Loucy (cell line): ENCODE measurements at regions not wholly inside any gene's neighbourhood (a gene's known extent, or its start where the extent isn't known, plus 50 kb on each side); places are given as distances from the start of the nearest gene placed in this dataset.

Source experiments
- H2AFZ ChIP-seq: fragments of 200-600 bp; sonication (generic); 2 replicates; pipeline ENCODE4 v1.6.0; 2016; ENCODE audit warnings: antibody characterized with exemption, mild to moderate bottlenecking, low read length, moderate library complexity
- H3F3A ChIP-seq: fragments of 200-600 bp; 2 replicates; pipeline ENCODE4 v1.6.0; 2016; ENCODE audit warnings: antibody characterized with exemption, low read depth, mild to moderate bottlenecking
- H3K27me3 ChIP-seq: fragments of 200-600 bp; sonication (generic); 2 replicates; pipeline ENCODE4 v1.6.1; 2014; ENCODE audit warnings: low read length, mild to moderate bottlenecking; ENCODE audit not compliant: insufficient read depth, poor library complexity, severe bottlenecking
- H3K36me3 ChIP-seq: fragments of 200-600 bp; sonication (generic); 2 replicates; pipeline ENCODE4 v1.6.1; 2016; ENCODE audit warnings: low read length; ENCODE audit not compliant: insufficient read depth
- H3K4me1 ChIP-seq: fragments of 200-600 bp; sonication (generic); 2 replicates; pipeline ENCODE4 v1.5.1; 2014; ENCODE audit warnings: low read length, mild to moderate bottlenecking; ENCODE audit not compliant: insufficient read depth, poor library complexity, severe bottlenecking
- H3K4me2 ChIP-seq: fragments of 200-600 bp; sonication (generic); 2 replicates; pipeline ENCODE4 v1.6.0; 2014; ENCODE audit warnings: antibody characterized with exemption, low read length, low read depth, mild to moderate bottlenecking; ENCODE audit not compliant: poor library complexity, severe bottlenecking
- H3K4me3 ChIP-seq: fragments of 200-600 bp; sonication (generic); 2 replicates; pipeline ENCODE4 v1.5.1; 2014; ENCODE audit warnings: low read length, mild to moderate bottlenecking, mixed read lengths; ENCODE audit not compliant: poor library complexity, severe bottlenecking
- H3K79me2 ChIP-seq: fragments of 200-600 bp; sonication (generic); 2 replicates; pipeline ENCODE4 v1.6.1; 2014; ENCODE audit warnings: low read length; ENCODE audit not compliant: insufficient read depth
- H3K9ac ChIP-seq: fragments of 200-600 bp; sonication (generic); 2 replicates; pipeline ENCODE4 v1.6.0; 2014; ENCODE audit warnings: mild to moderate bottlenecking, low read depth, low read length, moderate library complexity; ENCODE audit not compliant: poor library complexity, severe bottlenecking
- H3K9me2 ChIP-seq: fragments of 200-600 bp; sonication (generic); replicated peaks from 2 replicates; pipeline ENCODE4 v1.6.1; 2016; ENCODE audit warnings: low read depth, low read length, mixed read lengths
- H3K9me3 ChIP-seq: fragments of 200-600 bp; sonication (generic); 2 replicates; pipeline ENCODE4 v1.6.1; 2014; ENCODE audit warnings: mild to moderate bottlenecking, antibody characterized with exemption, low read length, low read depth; ENCODE audit not compliant: insufficient read depth
- H4K20me1 ChIP-seq: fragments of 200-600 bp; sonication (generic); 2 replicates; pipeline ENCODE4 v1.6.0; 2014; ENCODE audit warnings: antibody characterized with exemption, low read length, mild to moderate bottlenecking; ENCODE audit not compliant: insufficient read depth, poor library complexity, severe bottlenecking
- EZH2phosphoT487 ChIP-seq: fragments of 200-600 bp; IDR thresholded peaks from 2 replicates; pipeline ENCODE4 v1.6.1; 2018; ENCODE audit warnings: antibody characterized with exemption, mild to moderate bottlenecking, moderate library complexity, borderline replicate concordance
- TF ChIP-seq, protein P1 (sequence below): fragments of 200-600 bp; sonication (generic); conservative IDR thresholded peaks from 2 replicates; pipeline ENCODE4 v1.5.1; 2014; ENCODE audit warnings: mild to moderate bottlenecking, antibody characterized with exemption, low read length

DNA sequence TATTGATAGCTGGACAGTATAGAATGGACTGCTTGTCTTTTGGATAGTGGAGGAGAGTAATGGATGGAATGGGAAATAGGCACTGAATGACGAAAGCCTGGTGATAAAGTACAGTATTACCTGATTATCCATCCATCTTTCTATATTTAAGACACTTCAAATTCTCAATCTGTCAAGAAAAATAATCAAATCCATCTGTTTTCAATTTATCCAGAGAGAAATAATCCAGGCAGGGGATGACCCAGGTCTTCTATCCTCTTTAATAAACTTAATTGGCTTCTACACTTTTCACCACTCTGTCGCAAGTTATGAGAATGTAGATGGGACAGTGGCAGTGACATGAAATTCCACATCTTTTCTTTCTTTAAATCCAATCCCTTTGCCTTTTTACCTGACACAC is 420.3 kb upstream of the PDZRN3 start:
- H3K27me3 ChIP-seq: no peaks in the 10 kb centered on the region

DNA sequence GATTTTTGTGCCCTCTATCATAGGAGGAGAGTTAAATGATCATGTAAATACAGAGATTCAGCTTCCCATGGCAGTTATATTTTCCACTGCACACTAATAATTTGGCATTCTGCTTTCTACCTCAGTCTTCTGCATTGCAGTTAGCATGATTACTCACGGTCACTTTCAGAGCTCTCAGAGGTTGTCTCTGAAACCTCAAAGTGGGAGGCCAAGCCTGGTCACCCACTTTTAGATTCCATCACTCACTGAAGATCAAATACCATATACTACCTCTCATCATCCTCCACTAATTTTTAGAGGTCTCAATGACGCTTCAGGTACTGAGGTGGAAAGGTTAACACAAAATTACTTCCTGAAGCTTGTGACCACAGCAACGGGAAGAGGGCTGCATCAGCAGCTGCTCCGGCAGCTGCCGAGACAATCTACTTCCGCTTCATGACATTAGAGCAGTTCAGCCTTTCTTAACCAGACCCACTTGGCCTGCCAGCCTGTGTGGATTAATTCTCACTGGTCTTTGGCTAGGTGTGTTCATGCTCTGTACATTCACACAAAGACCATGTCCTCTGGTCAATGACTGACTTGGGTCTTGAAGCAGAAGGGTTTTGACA is 416.4 kb upstream of the PDZRN3 start:
- H4K20me1 ChIP-seq: no peaks in the 10 kb centered on the region
- H3K79me2 ChIP-seq: no peaks in the 10 kb centered on the region
- no peak overlapping the region for H3K9ac ChIP-seq
- no peak overlapping the region for H3K4me3 ChIP-seq
- H3K4me2 ChIP-seq: no peak overlapping the region
- H3K9me2 ChIP-seq: no peaks in the 10 kb centered on the region
- no peak overlapping the region for H2AFZ ChIP-seq
- no peaks in the 10 kb centered on the region for H3K4me1 ChIP-seq
- no peaks in the 10 kb centered on the region for H3K9me3 ChIP-seq
- no peaks in the 10 kb centered on the region for H3K27me3 ChIP-seq
- H3F3A ChIP-seq: no peaks in the 10 kb centered on the region
- H3K36me3 ChIP-seq: no peaks in the 10 kb centered on the region
- TF ChIP-seq EZH2phosphoT487: no peak
- TF ChIP-seq, protein P1, sequence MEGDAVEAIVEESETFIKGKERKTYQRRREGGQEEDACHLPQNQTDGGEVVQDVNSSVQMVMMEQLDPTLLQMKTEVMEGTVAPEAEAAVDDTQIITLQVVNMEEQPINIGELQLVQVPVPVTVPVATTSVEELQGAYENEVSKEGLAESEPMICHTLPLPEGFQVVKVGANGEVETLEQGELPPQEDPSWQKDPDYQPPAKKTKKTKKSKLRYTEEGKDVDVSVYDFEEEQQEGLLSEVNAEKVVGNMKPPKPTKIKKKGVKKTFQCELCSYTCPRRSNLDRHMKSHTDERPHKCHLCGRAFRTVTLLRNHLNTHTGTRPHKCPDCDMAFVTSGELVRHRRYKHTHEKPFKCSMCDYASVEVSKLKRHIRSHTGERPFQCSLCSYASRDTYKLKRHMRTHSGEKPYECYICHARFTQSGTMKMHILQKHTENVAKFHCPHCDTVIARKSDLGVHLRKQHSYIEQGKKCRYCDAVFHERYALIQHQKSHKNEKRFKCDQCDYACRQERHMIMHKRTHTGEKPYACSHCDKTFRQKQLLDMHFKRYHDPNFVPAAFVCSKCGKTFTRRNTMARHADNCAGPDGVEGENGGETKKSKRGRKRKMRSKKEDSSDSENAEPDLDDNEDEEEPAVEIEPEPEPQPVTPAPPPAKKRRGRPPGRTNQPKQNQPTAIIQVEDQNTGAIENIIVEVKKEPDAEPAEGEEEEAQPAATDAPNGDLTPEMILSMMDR: no peak

More for the DNA sequence above, 420.3 kb upstream of the PDZRN3 start:
- H3K9me2 ChIP-seq: no peaks in the 10 kb centered on the region
- H3K4me2 ChIP-seq: no peak overlapping the region
- H3K36me3 ChIP-seq: no peaks in the 10 kb centered on the region
- H4K20me1 ChIP-seq: no peaks in the 10 kb centered on the region
- TF ChIP-seq, protein P1: no peak
- no peak for TF ChIP-seq EZH2phosphoT487
- H3K4me1 ChIP-seq: no peaks in the 10 kb centered on the region
- H3K4me3 ChIP-seq: no peak overlapping the region
- no peaks in the 10 kb centered on the region for H3K9me3 ChIP-seq
- no peaks in the 10 kb centered on the region for H3K79me2 ChIP-seq
- no peak overlapping the region for H2AFZ ChIP-seq
- no peaks in the 10 kb centered on the region for H3F3A ChIP-seq
- H3K9ac ChIP-seq: no peak overlapping the region

DNA sequence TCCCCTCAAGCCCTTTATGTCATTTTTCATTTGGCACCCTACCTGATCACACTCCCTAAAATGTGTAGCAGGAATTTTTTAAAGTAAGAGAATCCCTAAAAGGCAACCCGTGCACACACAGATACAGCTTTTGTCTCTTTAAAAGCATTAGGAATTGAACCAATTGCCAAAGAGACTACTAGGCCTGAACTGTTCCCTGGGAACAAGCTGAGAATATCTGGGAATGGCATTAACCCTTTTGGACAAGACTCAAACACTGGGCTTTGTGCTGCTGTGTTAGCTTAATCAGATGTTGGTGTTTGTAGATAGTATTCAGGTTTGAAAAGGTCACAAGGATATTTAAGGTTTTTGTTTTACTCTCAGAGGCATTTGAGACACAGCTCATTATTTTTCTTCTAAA is 414.4 kb upstream of the PDZRN3 start:
- Histone ChIP-seq H3K4me1 (no peaks in the 10 kb centered on the region), H3K79me2 (no peaks in the 10 kb centered on the region), H3F3A (no peaks in the 10 kb centered on the region), H3K27me3 (no peaks in the 10 kb centered on the region), H4K20me1 (no peaks in the 10 kb centered on the region), H3K36me3 (no peaks in the 10 kb centered on the region), H2AFZ (no peak overlapping the region), H3K4me3 (no peak overlapping the region), H3K4me2 (no peak overlapping the region), H3K9me3 (no peaks in the 10 kb centered on the region), H3K9me2 (no peaks in the 10 kb centered on the region), H3K9ac (no peak overlapping the region)
- TF ChIP-seq, protein P1: no peak
- no peak for TF ChIP-seq EZH2phosphoT487
